GM23338 (cell line): ENCODE measurements at regions not wholly inside any gene's neighbourhood (a gene's known extent, or its start where the extent isn't known, plus 50 kb on each side); places are given as distances from the start of the nearest gene placed in this dataset.
A peak's percentile ranks its signal among the peaks of the same experiment; 100 is the strongest.

Source experiments
- ATAC-seq: fragments of 200-7000 bp; cut with Tn5 transposase; 3 replicates; pipeline ENCODE4 v1.9.1; 2020
- DNase-seq: peaks from one replicate; pipeline ENCODE4 v3.0.0-alpha.2; 2015; ENCODE audit warnings: low spot score
- H2AFZ ChIP-seq: fragments of 200-600 bp; sonication (generic); 2 replicates; pipeline ENCODE4 v1.8.0; 2016; ENCODE audit warnings: antibody characterized with exemption, mild to moderate bottlenecking, moderate library complexity
- H3F3A ChIP-seq: fragments of 200-600 bp; sonication (generic); replicated peaks from 2 replicates; pipeline ENCODE4 v1.8.0; 2017; ENCODE audit warnings: antibody characterized with exemption, mixed run types, low read depth
- H3K27ac ChIP-seq: fragments of 200-600 bp; sonication (generic); 2 replicates; pipeline ENCODE4 v1.6.1; 2016; ENCODE audit warnings: low read depth
- H3K27me3 ChIP-seq: fragments of 200-600 bp; sonication (generic); 2 replicates; pipeline ENCODE4 v1.8.0; 2016; ENCODE audit warnings: mild to moderate bottlenecking, mixed run types, moderate library complexity; ENCODE audit not compliant: insufficient read depth
- H3K36me3 ChIP-seq: fragments of 200-600 bp; sonication (generic); 2 replicates; pipeline ENCODE4 v1.8.0; 2016; ENCODE audit warnings: mild to moderate bottlenecking; ENCODE audit not compliant: insufficient read depth
- H3K4me1 ChIP-seq: fragments of 200-600 bp; sonication (generic); 2 replicates; pipeline ENCODE4 v1.8.0; 2016; ENCODE audit warnings: mild to moderate bottlenecking, moderate library complexity; ENCODE audit not compliant: insufficient read depth
- H3K4me2 ChIP-seq: fragments of 200-600 bp; sonication (generic); 2 replicates; pipeline ENCODE4 v1.7.1; 2017; ENCODE audit warnings: mixed run types
- H3K4me3 ChIP-seq: fragments of 200-600 bp; sonication (generic); 2 replicates; pipeline ENCODE4 v1.6.1; 2016; ENCODE audit warnings: mixed run types
- H3K79me2 ChIP-seq: fragments of 200-600 bp; sonication (generic); replicated peaks from 2 replicates; pipeline ENCODE4 v1.8.0; 2017; ENCODE audit warnings: mild to moderate bottlenecking; ENCODE audit not compliant: insufficient read depth
- H3K9me2 ChIP-seq: fragments of 200-600 bp; sonication (generic); 2 replicates; pipeline ENCODE4 v1.8.0; 2017; ENCODE audit not compliant: insufficient read depth
- H4K20me1 ChIP-seq: fragments of 200-600 bp; sonication (generic); replicated peaks from 2 replicates; pipeline ENCODE4 v1.8.0; 2017; ENCODE audit warnings: mild to moderate bottlenecking; ENCODE audit not compliant: insufficient read depth
- H3K27ac Mint-ChIP-seq: 2 replicates; pipeline ENCODE4 v1.8.0; 2020; ENCODE audit warnings: inconsistent platforms, mild to moderate bottlenecking, moderate library complexity, mixed read lengths
- H3K27me3 Mint-ChIP-seq: 3 replicates; pipeline ENCODE4 v1.8.0; 2022; ENCODE audit warnings: low read depth, mild to moderate bottlenecking, moderate library complexity, mixed read lengths, inconsistent platforms; ENCODE audit not compliant: insufficient read depth, poor library complexity
- H3K36me3 Mint-ChIP-seq: 3 replicates; pipeline ENCODE4 v1.8.0; 2021; ENCODE audit warnings: low read depth, mild to moderate bottlenecking, inconsistent platforms, moderate library complexity, mixed read lengths
- H3K4me1 Mint-ChIP-seq: 3 replicates; pipeline ENCODE4 v1.8.0; 2020; ENCODE audit warnings: mild to moderate bottlenecking, inconsistent platforms, mixed read lengths
- H3K4me3 Mint-ChIP-seq: 3 replicates; pipeline ENCODE4 v1.8.0; 2021; ENCODE audit warnings: moderate library complexity, mild to moderate bottlenecking, inconsistent platforms, mixed read lengths
- H3K9me3 Mint-ChIP-seq: 3 replicates; pipeline ENCODE4 v1.8.0; 2020; ENCODE audit warnings: moderate library complexity, mild to moderate bottlenecking, inconsistent platforms, mixed read lengths
- ETS1 ChIP-seq: IDR thresholded peaks from 2 replicates; pipeline ENCODE4 v1.6.1; 2016; ENCODE audit warnings: antibody characterized with exemption
- EZH2 ChIP-seq: fragments of 200-600 bp; sonication (generic); IDR thresholded peaks from one replicate; pipeline ENCODE4 v1.8.0; 2017; ENCODE audit warnings: antibody characterized with exemption, mild to moderate bottlenecking, low read depth; ENCODE audit not compliant: unreplicated experiment
- JUNB ChIP-seq: IDR thresholded peaks from one replicate; pipeline ENCODE4 v1.6.1; 2016; ENCODE audit warnings: antibody characterized with exemption; ENCODE audit not compliant: unreplicated experiment
- NANOG ChIP-seq: IDR thresholded peaks from 2 replicates; pipeline ENCODE4 v1.6.1; 2016; ENCODE audit warnings: antibody characterized with exemption, borderline replicate concordance
- ZNF114 ChIP-seq: fragments of 250-450 bp; sonication (Bioruptor Pico); IDR thresholded peaks from 2 replicates; pipeline ENCODE4 v1.5.0; 2020; ENCODE audit warnings: mild to moderate bottlenecking, moderate library complexity
- TF ChIP-seq, protein P1 (sequence below): fragments of 250-450 bp; sonication (Bioruptor Pico); IDR thresholded peaks from 2 replicates; pipeline ENCODE4 v1.5.0; 2020; ENCODE audit warnings: mild to moderate bottlenecking, moderate library complexity

- TF ChIP-seq, protein P1, sequence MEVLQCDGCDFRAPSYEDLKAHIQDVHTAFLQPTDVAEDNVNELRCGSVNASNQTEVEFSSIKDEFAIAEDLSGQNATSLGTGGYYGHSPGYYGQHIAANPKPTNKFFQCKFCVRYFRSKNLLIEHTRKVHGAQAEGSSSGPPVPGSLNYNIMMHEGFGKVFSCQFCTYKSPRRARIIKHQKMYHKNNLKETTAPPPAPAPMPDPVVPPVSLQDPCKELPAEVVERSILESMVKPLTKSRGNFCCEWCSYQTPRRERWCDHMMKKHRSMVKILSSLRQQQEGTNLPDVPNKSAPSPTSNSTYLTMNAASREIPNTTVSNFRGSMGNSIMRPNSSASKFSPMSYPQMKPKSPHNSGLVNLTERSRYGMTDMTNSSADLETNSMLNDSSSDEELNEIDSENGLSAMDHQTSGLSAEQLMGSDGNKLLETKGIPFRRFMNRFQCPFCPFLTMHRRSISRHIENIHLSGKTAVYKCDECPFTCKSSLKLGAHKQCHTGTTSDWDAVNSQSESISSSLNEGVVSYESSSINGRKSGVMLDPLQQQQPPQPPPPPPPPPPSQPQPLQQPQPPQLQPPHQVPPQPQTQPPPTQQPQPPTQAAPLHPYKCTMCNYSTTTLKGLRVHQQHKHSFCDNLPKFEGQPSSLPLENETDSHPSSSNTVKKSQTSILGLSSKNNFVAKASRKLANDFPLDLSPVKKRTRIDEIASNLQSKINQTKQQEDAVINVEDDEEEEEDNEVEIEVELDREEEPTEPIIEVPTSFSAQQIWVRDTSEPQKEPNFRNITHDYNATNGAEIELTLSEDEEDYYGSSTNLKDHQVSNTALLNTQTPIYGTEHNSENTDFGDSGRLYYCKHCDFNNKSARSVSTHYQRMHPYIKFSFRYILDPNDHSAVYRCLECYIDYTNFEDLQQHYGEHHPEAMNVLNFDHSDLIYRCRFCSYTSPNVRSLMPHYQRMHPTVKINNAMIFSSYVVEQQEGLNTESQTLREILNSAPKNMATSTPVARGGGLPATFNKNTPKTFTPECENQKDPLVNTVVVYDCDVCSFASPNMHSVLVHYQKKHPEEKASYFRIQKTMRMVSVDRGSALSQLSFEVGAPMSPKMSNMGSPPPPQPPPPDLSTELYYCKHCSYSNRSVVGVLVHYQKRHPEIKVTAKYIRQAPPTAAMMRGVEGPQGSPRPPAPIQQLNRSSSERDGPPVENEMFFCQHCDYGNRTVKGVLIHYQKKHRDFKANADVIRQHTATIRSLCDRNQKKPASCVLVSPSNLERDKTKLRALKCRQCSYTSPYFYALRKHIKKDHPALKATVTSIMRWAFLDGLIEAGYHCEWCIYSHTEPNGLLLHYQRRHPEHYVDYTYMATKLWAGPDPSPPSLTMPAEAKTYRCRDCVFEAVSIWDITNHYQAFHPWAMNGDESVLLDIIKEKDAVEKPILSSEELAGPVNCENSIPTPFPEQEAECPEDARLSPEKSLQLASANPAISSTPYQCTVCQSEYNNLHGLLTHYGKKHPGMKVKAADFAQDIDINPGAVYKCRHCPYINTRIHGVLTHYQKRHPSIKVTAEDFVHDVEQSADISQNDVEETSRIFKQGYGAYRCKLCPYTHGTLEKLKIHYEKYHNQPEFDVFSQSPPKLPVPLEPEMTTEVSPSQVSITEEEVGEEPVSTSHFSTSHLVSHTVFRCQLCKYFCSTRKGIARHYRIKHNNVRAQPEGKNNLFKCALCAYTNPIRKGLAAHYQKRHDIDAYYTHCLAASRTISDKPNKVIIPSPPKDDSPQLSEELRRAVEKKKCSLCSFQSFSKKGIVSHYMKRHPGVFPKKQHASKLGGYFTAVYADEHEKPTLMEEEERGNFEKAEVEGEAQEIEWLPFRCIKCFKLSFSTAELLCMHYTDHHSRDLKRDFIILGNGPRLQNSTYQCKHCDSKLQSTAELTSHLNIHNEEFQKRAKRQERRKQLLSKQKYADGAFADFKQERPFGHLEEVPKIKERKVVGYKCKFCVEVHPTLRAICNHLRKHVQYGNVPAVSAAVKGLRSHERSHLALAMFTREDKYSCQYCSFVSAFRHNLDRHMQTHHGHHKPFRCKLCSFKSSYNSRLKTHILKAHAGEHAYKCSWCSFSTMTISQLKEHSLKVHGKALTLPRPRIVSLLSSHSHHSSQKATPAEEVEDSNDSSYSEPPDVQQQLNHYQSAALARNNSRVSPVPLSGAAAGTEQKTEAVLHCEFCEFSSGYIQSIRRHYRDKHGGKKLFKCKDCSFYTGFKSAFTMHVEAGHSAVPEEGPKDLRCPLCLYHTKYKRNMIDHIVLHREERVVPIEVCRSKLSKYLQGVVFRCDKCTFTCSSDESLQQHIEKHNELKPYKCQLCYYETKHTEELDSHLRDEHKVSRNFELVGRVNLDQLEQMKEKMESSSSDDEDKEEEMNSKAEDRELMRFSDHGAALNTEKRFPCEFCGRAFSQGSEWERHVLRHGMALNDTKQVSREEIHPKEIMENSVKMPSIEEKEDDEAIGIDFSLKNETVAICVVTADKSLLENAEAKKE (CRISPR knock-in tag), result no peak
- no peak for TF ChIP-seq NANOG
- no peak for TF ChIP-seq JUNB
- TF ChIP-seq EZH2, result no peak
Measured at GRCh38 chr13:26501641-26502040, 55.8 kb upstream of the WASF3 start (continued).

GRCh38 chr13:26502826-26503225 lies 54.7 kb upstream of the WASF3 start:
- Histone ChIP-seq H3K36me3 (no peaks in the 10 kb centered on the region), H3K79me2 (no peaks in the 10 kb centered on the region), H3K27me3 (no peaks in the 10 kb centered on the region), H3K27ac (no peak overlapping the region), H3K9me2 (no peaks in the 10 kb centered on the region), H4K20me1 (no peaks in the 10 kb centered on the region), H3K4me2 (no peak overlapping the region), H3K4me3 (no peak overlapping the region), H2AFZ (no peak overlapping the region), H3K4me1 (no peaks in the 10 kb centered on the region), H3F3A (no peaks in the 10 kb centered on the region)
- Mint-ChIP-seq H3K4me1 (peaks cover 7% of the 10 kb centered on the region; the same call in 2 of the 3 replicates), H3K27me3 (peaks cover 7% of the 10 kb centered on the region), H3K27ac (no peak overlapping the region), H3K9me3 (peaks cover 12% of the 10 kb centered on the region), H3K36me3 (peaks cover 4% of the 10 kb centered on the region; the same call in 1 of the 3 replicates), H3K4me3 (no peak overlapping the region)
- TF ChIP-seq ETS1 (no peak), ZNF114 (CRISPR knock-in tag) (no peak)
- TF ChIP-seq, protein P1 (CRISPR knock-in tag), result no peak
- peak; percentile 91 for ATAC-seq
- peak; percentile 66 for DNase-seq
